NCI-H128 (cell line): ENCODE measurements at regions not wholly inside any gene's neighbourhood (a gene's known extent, or its start where the extent isn't known, plus 50 kb on each side); places are given as distances from the start of the nearest gene placed in this dataset.

Experiments
- DNase-seq: peaks from one replicate; lab custom pipeline; 2025; ENCODE audit not compliant: unreplicated experiment; lab: John Stamatoyannopoulos, UW

- DNase-seq: no peak
These were observed 308.0 kb downstream of the RRAGC start for GRCh38 chr1:38551318-38552307.

GRCh38 chr1:38549191-38549590 is 310.4 kb downstream of the RRAGC start:
- no peak for DNase-seq

DNA sequence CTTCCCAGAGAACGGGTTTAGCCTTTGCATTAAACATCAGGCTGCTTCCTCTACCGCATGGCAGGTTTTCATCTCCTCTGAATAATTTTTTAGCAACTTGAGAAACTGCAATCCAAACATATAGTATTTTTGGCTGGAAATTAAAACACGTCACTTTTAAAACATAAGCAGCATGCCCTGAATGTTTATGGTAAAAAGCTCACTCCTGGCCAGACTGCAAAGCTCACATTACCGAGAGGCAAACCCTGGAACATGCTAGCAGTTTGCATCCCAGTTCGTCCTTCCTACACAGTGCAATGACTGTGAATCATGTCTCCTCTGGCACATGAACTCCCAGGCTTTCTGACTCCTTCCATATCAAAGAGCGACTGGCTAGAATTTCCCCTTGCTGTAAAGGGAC is 312.3 kb downstream of the RRAGC start:
- no peak for DNase-seq

DNA sequence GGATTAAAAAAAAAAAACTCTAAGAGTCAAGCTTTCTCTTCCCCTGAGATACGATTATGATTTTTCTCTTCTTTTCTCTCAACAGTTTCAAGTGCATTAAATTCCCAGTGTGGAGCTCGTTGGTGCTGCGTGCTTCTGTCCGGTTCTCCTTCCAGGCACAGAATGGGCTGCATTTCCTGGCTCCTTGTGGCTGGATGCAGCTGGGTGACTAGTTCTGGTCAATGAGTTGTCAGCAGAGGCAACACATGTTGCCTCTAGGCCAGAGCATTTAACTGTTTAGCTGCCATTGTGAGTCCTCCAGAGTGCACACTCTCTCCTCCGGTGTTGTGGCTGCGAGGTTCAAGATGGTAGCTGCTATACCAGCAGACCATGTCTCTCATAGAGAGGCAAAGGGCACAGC is 312.9 kb downstream of the RRAGC start:
- no peak for DNase-seq

DNA sequence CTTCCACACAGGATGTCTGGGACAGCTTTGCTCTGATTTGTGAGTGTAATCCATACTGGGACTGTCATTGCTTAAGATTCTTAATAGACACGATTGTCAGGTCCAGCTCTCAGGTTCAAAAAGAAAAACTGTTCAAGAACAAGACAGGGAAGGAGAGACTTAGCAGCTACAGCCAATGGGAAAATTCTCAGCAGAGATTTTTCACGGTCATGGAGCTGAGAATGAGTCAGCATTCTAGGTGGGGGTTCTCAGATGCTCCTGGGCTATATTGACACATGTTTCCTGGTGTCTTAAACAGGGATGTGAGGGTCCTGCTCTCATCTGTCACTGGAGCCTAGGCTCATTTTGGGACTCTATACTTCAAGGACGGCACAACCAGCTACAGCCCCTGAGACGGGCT is 318.3 kb downstream of the RRAGC start:
- no peak for DNase-seq

GRCh38 chr1:38539931-38540330 is 319.6 kb downstream of the RRAGC start:
- DNase-seq: no peak

GRCh38 chr1:38538834-38539233 is 320.7 kb downstream of the RRAGC start:
- no peak for DNase-seq

DNA sequence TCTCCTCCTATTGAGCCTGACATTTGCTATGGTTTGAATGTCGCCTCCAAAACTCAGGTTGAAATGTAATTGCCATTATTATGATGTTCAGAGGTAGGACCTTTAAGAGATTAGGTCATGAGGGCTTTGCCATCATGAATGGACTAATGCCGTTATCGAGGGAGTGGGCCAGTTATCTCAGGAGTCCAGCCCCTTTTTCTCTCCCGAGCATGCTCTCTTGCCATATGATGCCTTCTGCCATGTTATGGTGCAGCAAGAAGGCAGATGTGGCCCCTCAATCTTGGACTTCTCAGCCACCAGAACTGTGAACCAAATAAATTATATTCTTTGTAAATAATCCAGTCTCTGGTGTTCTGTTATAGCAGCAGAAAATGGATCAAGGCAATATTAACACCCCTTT is 323.5 kb downstream of the RRAGC start:
- no peak for DNase-seq

DNA sequence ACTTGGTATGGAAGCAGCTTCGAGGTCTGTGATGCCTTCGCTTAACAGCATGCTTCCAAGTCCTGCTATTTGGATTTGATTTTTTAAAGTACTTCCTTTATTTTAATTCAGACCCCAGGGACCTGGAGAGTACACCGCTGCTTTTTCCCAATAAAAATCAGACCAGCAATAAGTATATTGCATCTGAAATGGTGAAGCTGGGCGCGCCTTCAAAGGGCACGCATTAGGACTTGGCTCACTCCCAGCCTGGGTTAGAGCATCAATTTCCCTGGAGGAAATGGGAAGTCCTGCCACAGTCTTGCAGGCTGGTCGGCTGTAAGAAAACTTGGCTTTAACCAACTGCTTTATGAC is 325.1 kb downstream of the RRAGC start:
- DNase-seq: no peak

DNA sequence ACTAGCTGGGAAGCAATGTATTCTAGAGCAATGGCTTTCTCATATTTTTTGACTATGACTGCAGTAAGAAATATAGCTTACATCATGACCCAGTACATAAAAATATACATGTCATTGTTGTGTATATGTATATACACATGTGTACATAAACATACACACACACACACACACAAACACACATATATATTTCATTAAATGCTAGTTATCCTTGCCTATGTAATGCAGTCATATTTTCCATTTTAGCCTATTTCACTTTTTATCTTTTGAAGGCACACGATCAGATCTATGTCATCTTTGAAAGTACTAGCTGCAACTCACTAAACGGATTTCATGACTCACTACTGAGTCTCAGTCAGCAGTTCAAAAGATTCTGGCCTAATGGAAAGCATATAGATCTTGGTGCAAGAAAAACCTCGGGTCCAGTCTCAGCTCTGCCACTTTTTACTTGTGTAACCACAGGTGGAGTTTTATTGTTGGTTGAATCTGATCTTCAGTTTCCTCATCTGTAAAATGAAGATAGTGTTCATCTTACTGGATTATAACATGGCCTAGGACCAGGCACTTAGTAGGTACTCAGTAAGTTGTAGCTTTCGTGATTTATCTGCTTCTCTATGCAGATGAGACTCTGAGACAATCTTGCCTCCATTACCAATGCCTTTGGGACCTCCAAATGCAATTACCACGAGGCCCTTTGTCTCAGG is 325.6 kb downstream of the RRAGC start:
- DNase-seq: no peak

GRCh38 chr1:38530957-38531356 is 328.6 kb downstream of the RRAGC start:
- DNase-seq: no peak

DNA sequence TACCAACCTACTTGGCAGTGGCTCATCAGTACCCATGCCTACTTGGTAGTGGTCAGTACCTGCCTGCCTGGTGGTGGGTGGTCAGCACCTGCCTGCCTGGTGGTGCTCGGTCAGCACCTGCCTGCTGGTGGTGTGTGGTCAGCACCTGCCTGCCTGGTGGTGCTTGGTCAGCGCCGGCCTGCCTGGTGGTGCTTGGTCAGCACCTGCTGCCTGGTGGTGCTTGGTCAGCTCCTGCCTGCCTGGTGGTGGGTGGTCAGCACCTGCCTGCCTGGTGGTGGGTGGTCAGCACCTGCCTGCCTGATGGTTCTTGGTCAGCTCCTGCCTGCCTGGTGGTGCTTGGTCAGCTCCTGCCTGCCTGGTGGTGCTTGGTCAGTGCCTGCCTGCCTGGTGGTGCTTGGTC is 329.6 kb downstream of the RRAGC start:
- DNase-seq: no peak

- DNase-seq: no peak
These were observed 330.2 kb downstream of the RRAGC start for GRCh38 chr1:38529391-38529790.

GRCh38 chr1:38528623-38529022 is 330.9 kb downstream of the RRAGC start:
- no peak for DNase-seq

- no peak for DNase-seq
These were observed 332.1 kb downstream of the RRAGC start for GRCh38 chr1:38527373-38527966.

- DNase-seq: no peak
These were observed 333.5 kb downstream of the RRAGC start for GRCh38 chr1:38526046-38526445.

GRCh38 chr1:38525343-38526043 is 334.1 kb downstream of the RRAGC start:
- DNase-seq: no peak

GRCh38 chr1:38524025-38524641 is 335.4 kb downstream of the RRAGC start:
- no peak for DNase-seq

- DNase-seq: no peak
These were observed 336.0 kb downstream of the RRAGC start for GRCh38 chr1:38523568-38523939.

DNA sequence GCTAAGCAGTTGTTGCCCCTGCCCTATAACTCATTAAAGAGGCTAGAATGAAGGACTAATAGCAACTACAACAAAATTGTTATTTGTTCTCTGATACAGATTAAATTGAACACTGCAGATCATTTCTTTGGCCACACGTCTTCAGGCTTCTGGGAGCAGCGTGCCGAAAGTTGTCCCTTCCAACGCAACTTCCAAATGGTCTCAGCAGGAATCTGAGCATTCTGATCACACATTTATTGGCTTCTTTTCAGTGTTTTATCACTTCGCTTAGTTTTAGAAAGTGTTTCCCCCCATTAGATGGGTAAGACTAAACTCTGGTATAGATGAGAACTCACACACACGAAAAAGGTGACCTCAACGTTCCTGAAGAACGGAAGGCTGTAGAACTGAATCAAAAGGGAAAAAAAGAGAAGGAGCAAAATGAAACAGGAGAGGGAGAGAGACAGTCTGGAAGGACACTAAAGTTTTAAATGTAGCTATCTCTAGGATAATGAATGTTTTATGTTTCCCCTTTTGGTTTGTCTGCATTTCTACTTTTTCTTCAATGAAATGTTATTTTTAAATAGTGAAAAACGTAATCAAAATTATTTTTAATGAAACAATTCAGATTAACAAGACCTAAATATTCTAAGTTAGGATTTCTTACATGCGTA is 336.5 kb downstream of the RRAGC start:
- DNase-seq: no peak
